Loucy (cell line): ENCODE measurements at regions not wholly inside any gene's neighbourhood (a gene's known extent, or its start where the extent isn't known, plus 50 kb on each side); places are given as distances from the start of the nearest gene placed in this dataset.

Experiments used
- H2AFZ ChIP-seq: fragments of 200-600 bp; sonication (generic); 2 replicates; pipeline ENCODE4 v1.6.0; 2016; ENCODE audit warnings: antibody characterized with exemption, mild to moderate bottlenecking, low read length, moderate library complexity
- H3F3A ChIP-seq: fragments of 200-600 bp; 2 replicates; pipeline ENCODE4 v1.6.0; 2016; ENCODE audit warnings: antibody characterized with exemption, low read depth, mild to moderate bottlenecking
- H3K27me3 ChIP-seq: fragments of 200-600 bp; sonication (generic); 2 replicates; pipeline ENCODE4 v1.6.1; 2014; ENCODE audit warnings: low read length, mild to moderate bottlenecking; ENCODE audit not compliant: insufficient read depth, poor library complexity, severe bottlenecking
- H3K36me3 ChIP-seq: fragments of 200-600 bp; sonication (generic); 2 replicates; pipeline ENCODE4 v1.6.1; 2016; ENCODE audit warnings: low read length; ENCODE audit not compliant: insufficient read depth
- H3K4me1 ChIP-seq: fragments of 200-600 bp; sonication (generic); 2 replicates; pipeline ENCODE4 v1.5.1; 2014; ENCODE audit warnings: low read length, mild to moderate bottlenecking; ENCODE audit not compliant: insufficient read depth, poor library complexity, severe bottlenecking
- H3K4me2 ChIP-seq: fragments of 200-600 bp; sonication (generic); 2 replicates; pipeline ENCODE4 v1.6.0; 2014; ENCODE audit warnings: antibody characterized with exemption, low read length, low read depth, mild to moderate bottlenecking; ENCODE audit not compliant: poor library complexity, severe bottlenecking
- H3K4me3 ChIP-seq: fragments of 200-600 bp; sonication (generic); 2 replicates; pipeline ENCODE4 v1.5.1; 2014; ENCODE audit warnings: low read length, mild to moderate bottlenecking, mixed read lengths; ENCODE audit not compliant: poor library complexity, severe bottlenecking
- H3K79me2 ChIP-seq: fragments of 200-600 bp; sonication (generic); 2 replicates; pipeline ENCODE4 v1.6.1; 2014; ENCODE audit warnings: low read length; ENCODE audit not compliant: insufficient read depth
- H3K9ac ChIP-seq: fragments of 200-600 bp; sonication (generic); 2 replicates; pipeline ENCODE4 v1.6.0; 2014; ENCODE audit warnings: mild to moderate bottlenecking, low read depth, low read length, moderate library complexity; ENCODE audit not compliant: poor library complexity, severe bottlenecking
- H3K9me2 ChIP-seq: fragments of 200-600 bp; sonication (generic); replicated peaks from 2 replicates; pipeline ENCODE4 v1.6.1; 2016; ENCODE audit warnings: low read depth, low read length, mixed read lengths
- H3K9me3 ChIP-seq: fragments of 200-600 bp; sonication (generic); 2 replicates; pipeline ENCODE4 v1.6.1; 2014; ENCODE audit warnings: mild to moderate bottlenecking, antibody characterized with exemption, low read length, low read depth; ENCODE audit not compliant: insufficient read depth
- H4K20me1 ChIP-seq: fragments of 200-600 bp; sonication (generic); 2 replicates; pipeline ENCODE4 v1.6.0; 2014; ENCODE audit warnings: antibody characterized with exemption, low read length, mild to moderate bottlenecking; ENCODE audit not compliant: insufficient read depth, poor library complexity, severe bottlenecking
- EZH2phosphoT487 ChIP-seq: fragments of 200-600 bp; IDR thresholded peaks from 2 replicates; pipeline ENCODE4 v1.6.1; 2018; ENCODE audit warnings: antibody characterized with exemption, mild to moderate bottlenecking, moderate library complexity, borderline replicate concordance
- TF ChIP-seq, protein P1 (sequence below): fragments of 200-600 bp; sonication (generic); conservative IDR thresholded peaks from 2 replicates; pipeline ENCODE4 v1.5.1; 2014; ENCODE audit warnings: mild to moderate bottlenecking, antibody characterized with exemption, low read length

GRCh38 chr4:28421221-28421620, 1560.6 kb downstream of the STIM2 start:
- no peak overlapping the region for H3K4me2 ChIP-seq

GRCh38 chr4:28426251-28426650, 1565.6 kb downstream of the STIM2 start:
- no peak for TF ChIP-seq EZH2phosphoT487
- H3K9me2 ChIP-seq, result no peaks in the 10 kb centered on the region

More at GRCh38 chr4:28421221-28421620, 1560.6 kb downstream of the STIM2 start:
- no peaks in the 10 kb centered on the region for H3K4me1 ChIP-seq
- H3K9me3 ChIP-seq, result no peaks in the 10 kb centered on the region
- no peaks in the 10 kb centered on the region for H3K79me2 ChIP-seq
- no peaks in the 10 kb centered on the region for H4K20me1 ChIP-seq
- H3K27me3 ChIP-seq, result no peaks in the 10 kb centered on the region
- no peaks in the 10 kb centered on the region for H3F3A ChIP-seq
- no peak overlapping the region for H3K4me3 ChIP-seq
- no peak overlapping the region for H2AFZ ChIP-seq
- no peak overlapping the region for H3K9ac ChIP-seq
- TF ChIP-seq, protein P1, sequence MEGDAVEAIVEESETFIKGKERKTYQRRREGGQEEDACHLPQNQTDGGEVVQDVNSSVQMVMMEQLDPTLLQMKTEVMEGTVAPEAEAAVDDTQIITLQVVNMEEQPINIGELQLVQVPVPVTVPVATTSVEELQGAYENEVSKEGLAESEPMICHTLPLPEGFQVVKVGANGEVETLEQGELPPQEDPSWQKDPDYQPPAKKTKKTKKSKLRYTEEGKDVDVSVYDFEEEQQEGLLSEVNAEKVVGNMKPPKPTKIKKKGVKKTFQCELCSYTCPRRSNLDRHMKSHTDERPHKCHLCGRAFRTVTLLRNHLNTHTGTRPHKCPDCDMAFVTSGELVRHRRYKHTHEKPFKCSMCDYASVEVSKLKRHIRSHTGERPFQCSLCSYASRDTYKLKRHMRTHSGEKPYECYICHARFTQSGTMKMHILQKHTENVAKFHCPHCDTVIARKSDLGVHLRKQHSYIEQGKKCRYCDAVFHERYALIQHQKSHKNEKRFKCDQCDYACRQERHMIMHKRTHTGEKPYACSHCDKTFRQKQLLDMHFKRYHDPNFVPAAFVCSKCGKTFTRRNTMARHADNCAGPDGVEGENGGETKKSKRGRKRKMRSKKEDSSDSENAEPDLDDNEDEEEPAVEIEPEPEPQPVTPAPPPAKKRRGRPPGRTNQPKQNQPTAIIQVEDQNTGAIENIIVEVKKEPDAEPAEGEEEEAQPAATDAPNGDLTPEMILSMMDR, result no peak
- no peak for TF ChIP-seq EZH2phosphoT487
- H3K9me2 ChIP-seq, result no peaks in the 10 kb centered on the region
- no peaks in the 10 kb centered on the region for H3K36me3 ChIP-seq

DNA sequence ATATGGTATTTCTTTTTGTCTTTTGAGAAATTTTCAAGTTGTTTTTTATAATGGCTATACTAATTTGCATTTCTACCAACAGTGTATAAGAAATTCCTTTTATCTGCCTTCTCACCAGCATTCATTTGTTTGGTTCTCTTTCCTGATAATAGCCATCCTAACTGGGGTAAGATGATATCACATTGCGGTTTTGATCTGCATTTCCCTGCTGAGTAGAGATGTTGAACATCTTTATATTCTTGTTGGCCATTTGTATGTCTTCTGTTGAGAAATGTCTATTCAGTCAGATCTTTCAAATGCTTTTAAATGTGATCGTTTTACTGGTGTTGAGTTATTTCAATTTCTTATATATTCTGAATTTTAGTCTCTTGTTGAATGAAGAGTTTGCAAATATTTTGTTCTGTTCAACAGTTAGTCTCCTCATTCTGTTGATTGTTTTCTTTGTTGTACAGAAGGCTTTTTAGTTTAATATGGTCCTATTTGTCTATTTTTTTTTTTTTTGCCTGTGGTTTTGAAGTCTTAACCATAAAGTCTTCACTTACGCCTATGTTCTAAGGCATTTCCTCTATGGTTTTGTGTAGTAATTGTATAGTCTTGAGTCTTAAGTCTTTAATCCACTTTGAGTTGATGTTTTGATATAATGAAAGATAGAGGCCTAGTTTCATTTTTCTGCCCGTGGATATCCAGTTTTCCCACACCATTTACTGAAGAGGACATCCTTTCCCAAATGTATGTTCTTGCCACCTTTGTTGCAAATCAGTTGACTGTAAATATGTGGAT, 1566.9 kb downstream of the STIM2 start:
- H3K9me3 ChIP-seq, result no peaks in the 10 kb centered on the region
- H2AFZ ChIP-seq, result no peak overlapping the region
- no peak overlapping the region for H3K9ac ChIP-seq
- H3K27me3 ChIP-seq, result no peaks in the 10 kb centered on the region
- no peak for TF ChIP-seq EZH2phosphoT487
- TF ChIP-seq, protein P1, result no peak
- H4K20me1 ChIP-seq, result no peaks in the 10 kb centered on the region
- H3K9me2 ChIP-seq, result no peaks in the 10 kb centered on the region
- H3F3A ChIP-seq, result no peaks in the 10 kb centered on the region
- H3K79me2 ChIP-seq, result no peaks in the 10 kb centered on the region
- no peak overlapping the region for H3K4me3 ChIP-seq
- H3K36me3 ChIP-seq, result no peaks in the 10 kb centered on the region
- no peaks in the 10 kb centered on the region for H3K4me1 ChIP-seq
- no peak overlapping the region for H3K4me2 ChIP-seq

More at GRCh38 chr4:28426251-28426650, 1565.6 kb downstream of the STIM2 start:
- Histone ChIP-seq H3K27me3 (no peaks in the 10 kb centered on the region), H3K79me2 (no peaks in the 10 kb centered on the region), H2AFZ (no peak overlapping the region), H3K36me3 (no peaks in the 10 kb centered on the region), H3K9me3 (no peaks in the 10 kb centered on the region), H3K4me1 (no peaks in the 10 kb centered on the region), H4K20me1 (no peaks in the 10 kb centered on the region), H3K9ac (no peak overlapping the region), H3K4me3 (no peak overlapping the region), H3F3A (no peaks in the 10 kb centered on the region), H3K4me2 (no peak overlapping the region)
